Erythroblast (primary cell): ENCODE measurements at regions not wholly inside any gene's neighbourhood (a gene's known extent, or its start where the extent isn't known, plus 50 kb on each side); places are given as distances from the start of the nearest gene placed in this dataset.

Source experiments
- GATA1 ChIP-seq: IDR thresholded peaks from 2 replicates; pipeline ENCODE4 v1.6.1; 2011; ENCODE audit warnings: low read depth, mild to moderate bottlenecking, control low read depth, low read length, moderate library complexity
- POLR2A ChIP-seq: IDR thresholded peaks from 2 replicates; pipeline ENCODE4 v1.6.1; 2011; ENCODE audit warnings: mild to moderate bottlenecking, low read length

GRCh38 chr5:51829691-51830090 is 446.4 kb downstream of the ISL1 start:
- TF ChIP-seq POLR2A (no peak), GATA1 (no peak)
